DMS114 treated with DMSO at 0.1 percent for 48 hours (cell line): ENCODE measurements at regions not wholly inside any gene's neighbourhood (a gene's known extent, or its start where the extent isn't known, plus 50 kb on each side); places are given as distances from the start of the nearest gene placed in this dataset.

ENCODE experiments used
- DNase-seq: peaks from one replicate; lab custom pipeline; 2025; ENCODE audit not compliant: unreplicated experiment; lab: John Stamatoyannopoulos, UW

- DNase-seq: no peak
Observed at GRCh38 chr3:111244760-111245159, 173.1 kb downstream of the NECTIN3 start.

- no peak for DNase-seq
Observed at GRCh38 chr3:111246967-111247760, 175.5 kb downstream of the NECTIN3 start.

- DNase-seq: no peak
Observed at GRCh38 chr3:111248406-111248805, 176.8 kb downstream of the NECTIN3 start.

GRCh38 chr3:111249421-111249820 lies 177.8 kb downstream of the NECTIN3 start:
- no peak for DNase-seq

- DNase-seq: no peak
Observed at GRCh38 chr3:111252779-111253178, 181.2 kb downstream of the NECTIN3 start.

GRCh38 chr3:111253733-111254132 lies 182.1 kb downstream of the NECTIN3 start:
- DNase-seq: no peak

GRCh38 chr3:111260878-111261277 lies 189.3 kb downstream of the NECTIN3 start:
- DNase-seq: no peak

- no peak for DNase-seq
Observed at GRCh38 chr3:111269777-111270176, 198.2 kb downstream of the NECTIN3 start.

- no peak for DNase-seq
Observed at GRCh38 chr3:111277226-111277625, 205.6 kb downstream of the NECTIN3 start.

GRCh38 chr3:111278959-111279358 lies 207.3 kb downstream of the NECTIN3 start:
- DNase-seq: no peak

- DNase-seq: no peak
Observed at GRCh38 chr3:111282024-111282423, 210.4 kb downstream of the NECTIN3 start.

GRCh38 chr3:111283165-111283564 lies 211.5 kb downstream of the NECTIN3 start:
- no peak for DNase-seq

GRCh38 chr3:111284503-111285183 lies 213.0 kb downstream of the NECTIN3 start:
- no peak for DNase-seq

- no peak for DNase-seq
Observed at GRCh38 chr3:111285184-111285538, 213.5 kb downstream of the NECTIN3 start.

- DNase-seq: no peak
Observed at GRCh38 chr3:111285694-111286093, 214.1 kb downstream of the NECTIN3 start.

- DNase-seq: no peak
Observed at GRCh38 chr3:111286746-111287145, 215.1 kb downstream of the NECTIN3 start.

GRCh38 chr3:111292117-111292516 lies 220.5 kb downstream of the NECTIN3 start:
- no peak for DNase-seq

GRCh38 chr3:111299192-111299615 lies 227.6 kb downstream of the NECTIN3 start:
- DNase-seq: no peak

- no peak for DNase-seq
Observed at GRCh38 chr3:111301238-111301798, 229.7 kb downstream of the NECTIN3 start.

GRCh38 chr3:111302063-111302462 lies 230.4 kb downstream of the NECTIN3 start:
- no peak for DNase-seq

- no peak for DNase-seq
Observed at GRCh38 chr3:111303760-111304159, 232.1 kb downstream of the NECTIN3 start.

- no peak for DNase-seq
Observed at GRCh38 chr3:111307676-111308075, 234.3 kb upstream of the CD96 start.
